Mesendoderm (in vitro differentiated cells): ENCODE measurements at regions not wholly inside any gene's neighbourhood (a gene's known extent, or its start where the extent isn't known, plus 50 kb on each side); places are given as distances from the start of the nearest gene placed in this dataset.

Source experiments
- DNase-seq: peaks from one replicate; pipeline ENCODE4 v3.0.0; 2013
- H2AK5ac ChIP-seq: 2 replicates; pipeline ENCODE4 v1.6.1; 2013; ENCODE audit warnings: low read length, inconsistent platforms
- H2BK120ac ChIP-seq: 2 replicates; pipeline ENCODE4 v1.6.1; 2013; ENCODE audit warnings: low read depth, mild to moderate bottlenecking, low read length, moderate library complexity, mixed read lengths
- H2BK15ac ChIP-seq: replicated peaks from 2 replicates; pipeline ENCODE4 v1.6.1; 2013; ENCODE audit warnings: low read depth, mild to moderate bottlenecking, moderate library complexity
- H2BK5ac ChIP-seq: 2 replicates; pipeline ENCODE4 v1.6.1; 2013; ENCODE audit warnings: low read length, inconsistent platforms
- H3K18ac ChIP-seq: 2 replicates; pipeline ENCODE4 v1.6.1; 2013; ENCODE audit warnings: mild to moderate bottlenecking, low read length, mixed read lengths
- H3K23ac ChIP-seq: one replicate; pipeline ENCODE4 v1.6.1; 2013; ENCODE audit warnings: low read length
- H3K27ac ChIP-seq: 2 replicates; pipeline ENCODE4 v1.5.1; 2013; ENCODE audit warnings: low read depth, mild to moderate bottlenecking, inconsistent platforms, low read length, moderate library complexity
- H3K27me3 ChIP-seq: 2 replicates; pipeline ENCODE4 v1.6.1; 2013; ENCODE audit warnings: low read length, control low read depth, mild to moderate bottlenecking, inconsistent platforms; ENCODE audit not compliant: insufficient read depth, poor library complexity
- H3K36me3 ChIP-seq: 2 replicates; pipeline ENCODE4 v1.6.1; 2013; ENCODE audit warnings: low read length, inconsistent platforms; ENCODE audit not compliant: control insufficient read depth, insufficient read depth
- H3K4ac ChIP-seq: one replicate; pipeline ENCODE4 v1.6.1; 2013; ENCODE audit warnings: low read depth, mild to moderate bottlenecking, low read length, moderate library complexity
- H3K4me1 ChIP-seq: 2 replicates; pipeline ENCODE4 v1.6.1; 2013; ENCODE audit warnings: low read depth, low read length, inconsistent platforms; ENCODE audit not compliant: control insufficient read depth
- H3K4me2 ChIP-seq: 2 replicates; pipeline ENCODE4 v1.6.1; 2013; ENCODE audit warnings: low read length
- H3K4me3 ChIP-seq: 2 replicates; pipeline ENCODE4 v1.5.1; 2013; ENCODE audit warnings: mild to moderate bottlenecking, low read length
- H3K56ac ChIP-seq: one replicate; pipeline ENCODE4 v1.6.1; 2013; ENCODE audit warnings: low read length
- H3K79me1 ChIP-seq: 2 replicates; pipeline ENCODE4 v1.6.1; 2013; ENCODE audit warnings: low read length, inconsistent platforms
- H3K79me2 ChIP-seq: 2 replicates; pipeline ENCODE4 v1.6.1; 2013; ENCODE audit warnings: mild to moderate bottlenecking, low read length; ENCODE audit not compliant: control insufficient read depth, insufficient read depth
- H3K9ac ChIP-seq: 2 replicates; pipeline ENCODE4 v1.6.1; 2013; ENCODE audit warnings: low read length, inconsistent platforms
- H4K5ac ChIP-seq: one replicate; pipeline ENCODE4 v1.6.1; 2013; ENCODE audit warnings: low read length
- H4K8ac ChIP-seq: one replicate; pipeline ENCODE4 v1.6.1; 2013; ENCODE audit warnings: low read depth, mild to moderate bottlenecking, control low read depth, low read length, moderate library complexity
- WGBS: extraction: QIAGEN DNeasy Blood & Tissue Kit; methylation state at CpG from one replicate; pipeline ENCODE4 v1.1.7; 2013; ENCODE audit warnings: low lambda C conversion rate, missing lambda C conversion rate; ENCODE audit not compliant: insufficient coverage; ENCODE audit errors: extremely low coverage; 5-methylcytosine and 5-hydroxymethylcytosine counted together

DNA sequence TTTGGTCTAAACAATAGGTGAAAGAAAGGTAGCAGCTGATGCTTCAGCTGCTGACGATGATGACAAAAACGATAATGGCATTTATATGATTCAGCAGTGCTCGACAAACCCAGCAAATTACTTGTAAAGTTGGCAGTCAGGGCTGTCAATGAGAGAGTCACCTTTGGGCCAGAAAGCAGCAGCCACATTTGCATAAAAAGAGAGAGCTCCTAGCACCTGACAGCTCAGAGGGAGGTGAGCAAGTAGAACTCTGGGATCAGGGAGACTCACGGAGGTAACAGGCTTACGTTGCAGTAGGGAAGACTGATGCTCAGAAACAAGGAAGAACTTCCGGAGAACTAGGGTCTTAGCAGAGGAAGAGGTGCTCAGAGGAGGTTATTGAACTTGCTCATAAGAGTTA is 291.9 kb upstream of the ZFHX3 start:
- H3K18ac ChIP-seq: no peak overlapping the region
- no peak overlapping the region for H3K23ac ChIP-seq
- H3K4me3 ChIP-seq: no peak overlapping the region
- no peak overlapping the region for H2BK5ac ChIP-seq
- H3K27me3 ChIP-seq: no peaks in the 10 kb centered on the region
- H3K4me1 ChIP-seq: no peaks in the 10 kb centered on the region
- no peak overlapping the region for H3K27ac ChIP-seq
- H3K36me3 ChIP-seq: no peaks in the 10 kb centered on the region
- H3K4ac ChIP-seq: no peak overlapping the region
- no peak overlapping the region for H3K4me2 ChIP-seq
- no CpG with 5 or more reads among the region's 6 CpGs for WGBS
- DNase-seq: no peak
- no peak overlapping the region for H3K9ac ChIP-seq
- H3K79me1 ChIP-seq: no peaks in the 10 kb centered on the region
- H4K5ac ChIP-seq: no peak overlapping the region
- H2BK15ac ChIP-seq: no peak overlapping the region
- no peak overlapping the region for H3K56ac ChIP-seq
- no peak overlapping the region for H2BK120ac ChIP-seq
- no peak overlapping the region for H2AK5ac ChIP-seq
- no peaks in the 10 kb centered on the region for H3K79me2 ChIP-seq
- H4K8ac ChIP-seq: no peak overlapping the region

DNA sequence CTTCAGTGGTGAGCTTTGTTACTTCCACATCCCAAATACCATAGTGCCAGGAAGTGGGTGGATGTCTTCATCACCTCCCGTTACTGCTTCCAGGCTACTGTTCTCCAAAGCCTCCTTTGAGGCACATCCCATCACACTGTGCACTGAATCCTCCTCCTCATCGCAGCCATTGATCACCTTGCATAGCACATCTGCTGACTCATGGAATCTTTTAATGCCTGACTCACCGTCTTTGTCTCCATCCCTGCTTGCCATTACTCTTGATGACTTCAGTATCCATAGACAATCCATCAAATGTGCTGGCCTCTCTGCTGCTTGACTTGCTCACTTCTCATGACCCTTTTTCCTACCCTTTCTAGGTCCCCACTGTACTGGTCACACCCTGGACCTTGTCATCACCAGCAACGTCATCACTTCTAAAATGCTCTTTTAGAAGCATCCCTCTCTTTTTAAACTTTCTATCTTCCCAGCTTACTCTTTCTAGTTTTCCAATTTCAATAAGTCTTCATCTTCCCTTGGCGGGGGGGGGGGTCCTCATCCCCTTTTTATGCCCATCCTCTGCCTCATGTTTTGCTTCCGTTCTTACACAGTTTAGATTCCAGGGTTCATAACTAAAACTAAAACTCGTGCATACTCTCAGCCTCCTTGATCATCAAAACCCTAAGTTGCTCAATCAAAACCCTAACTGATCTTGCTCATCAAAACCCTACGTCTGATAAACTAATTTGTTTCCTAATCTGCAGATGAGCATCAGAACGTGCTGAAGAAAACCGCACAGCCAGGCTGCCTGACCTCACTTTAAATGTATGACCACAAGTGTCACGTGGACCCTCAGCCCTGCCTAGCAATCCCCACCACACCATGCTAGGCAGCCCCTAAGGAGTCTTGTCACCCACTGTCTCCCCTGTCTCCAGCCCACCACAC is 289.7 kb upstream of the ZFHX3 start:
- Histone ChIP-seq H3K79me2 (no peaks in the 10 kb centered on the region), H4K8ac (no peak overlapping the region), H2AK5ac (peak overlapping the region; percentile 6), H2BK5ac (no peak overlapping the region), H3K9ac (no peak overlapping the region), H2BK15ac (no peak overlapping the region), H2BK120ac (no peak overlapping the region), H3K23ac (no peak overlapping the region), H3K4me1 (no peaks in the 10 kb centered on the region), H3K4me3 (no peak overlapping the region), H3K27me3 (no peaks in the 10 kb centered on the region), H3K18ac (no peak overlapping the region), H3K79me1 (no peaks in the 10 kb centered on the region), H3K36me3 (no peaks in the 10 kb centered on the region), H3K27ac (no peak overlapping the region), H3K4ac (no peak overlapping the region), H3K56ac (no peak overlapping the region), H4K5ac (no peak overlapping the region), H3K4me2 (no peak overlapping the region)
- DNase-seq: no peak
- WGBS: no CpG with 5 or more reads among the region's 11 CpGs

DNA sequence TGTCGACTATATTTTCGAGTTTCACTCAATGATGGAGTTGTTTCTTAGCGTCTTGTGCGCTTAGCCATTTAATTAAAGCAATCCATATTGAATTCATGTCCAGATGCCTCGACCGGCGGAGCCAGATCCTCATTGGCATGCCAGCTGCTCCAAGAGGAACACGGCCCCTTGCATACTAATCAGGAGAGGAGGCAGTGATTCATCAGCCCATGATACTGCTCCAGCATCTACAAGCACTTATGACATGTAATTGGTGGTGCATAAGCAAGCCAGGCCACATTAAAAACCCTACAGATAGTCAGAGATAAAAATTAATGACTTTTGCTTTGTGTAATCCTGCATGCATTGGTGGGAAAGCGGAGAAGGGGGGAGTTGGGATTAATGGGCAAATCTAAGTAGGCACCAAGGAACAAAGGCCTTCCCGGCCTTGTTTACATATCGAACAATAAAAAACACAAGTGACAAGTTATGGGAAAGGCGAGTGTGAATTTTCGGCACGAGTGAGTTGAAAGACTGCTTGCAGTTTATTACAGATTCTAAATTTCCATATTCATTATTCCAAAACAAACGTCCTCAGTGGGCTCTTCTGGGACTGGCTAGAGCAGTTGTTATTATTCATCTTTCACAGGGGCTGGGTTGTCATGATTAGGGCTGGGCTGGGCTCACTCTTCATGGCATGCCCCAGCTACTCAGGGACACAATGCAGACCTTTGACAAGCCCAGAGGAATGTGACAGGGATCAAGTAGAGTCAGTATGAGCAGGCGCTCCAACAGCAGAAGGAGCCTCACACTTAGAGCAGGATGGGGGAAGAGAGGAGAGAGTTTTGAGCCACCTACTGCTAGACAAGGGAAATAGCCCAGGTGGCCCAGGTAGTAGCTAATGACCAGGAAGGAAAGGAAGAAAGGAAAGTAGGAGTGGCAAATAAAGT is 281.7 kb upstream of the ZFHX3 start:
- Histone ChIP-seq H2BK15ac (no peak overlapping the region), H3K4me2 (no peak overlapping the region), H4K8ac (no peak overlapping the region), H3K4me1 (no peaks in the 10 kb centered on the region), H2BK5ac (no peak overlapping the region), H3K27me3 (no peaks in the 10 kb centered on the region), H3K23ac (no peak overlapping the region), H3K27ac (no peak overlapping the region), H3K79me2 (no peaks in the 10 kb centered on the region), H2AK5ac (no peak overlapping the region), H3K18ac (no peak overlapping the region), H3K9ac (no peak overlapping the region), H2BK120ac (no peak overlapping the region), H3K36me3 (no peaks in the 10 kb centered on the region), H3K4ac (no peak overlapping the region), H3K79me1 (no peaks in the 10 kb centered on the region), H3K4me3 (no peak overlapping the region), H4K5ac (no peak overlapping the region), H3K56ac (no peak overlapping the region)
- peak; percentile 85 for DNase-seq
- WGBS: no CpG with 5 or more reads among the region's 16 CpGs

DNA sequence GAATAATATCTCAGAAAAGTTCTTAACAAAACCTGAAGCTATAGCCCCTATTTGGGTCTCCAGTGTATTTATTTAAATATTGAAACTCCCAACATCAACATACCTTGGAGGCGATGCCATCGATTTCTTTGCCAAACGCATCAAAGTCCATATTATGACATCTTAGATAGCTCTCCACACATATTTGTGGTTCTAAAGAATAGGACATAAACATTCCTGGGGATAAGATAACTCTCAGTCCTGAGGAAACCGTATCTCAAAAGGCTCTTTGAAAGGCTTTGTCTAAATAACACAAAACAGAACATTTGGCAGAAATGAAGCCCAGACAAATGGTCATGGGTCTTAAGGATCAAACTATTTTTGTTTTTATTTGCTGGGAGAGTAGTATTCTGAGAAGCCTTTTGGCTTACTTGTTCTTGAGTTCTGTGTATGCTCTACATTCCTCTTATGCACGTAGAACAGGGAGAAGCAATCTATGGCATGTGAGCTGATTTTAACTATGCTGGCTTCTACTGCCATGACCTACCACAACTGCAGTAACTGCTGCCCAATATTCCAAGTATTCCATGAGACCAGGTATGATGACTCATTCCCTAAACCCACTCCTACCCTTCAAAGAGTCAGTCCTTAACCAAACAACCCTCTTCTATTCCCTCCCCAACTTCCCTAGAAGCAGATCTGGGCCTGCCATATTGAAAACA is 279.0 kb upstream of the ZFHX3 start:
- Histone ChIP-seq H4K5ac (no peak overlapping the region), H2BK15ac (no peak overlapping the region), H2BK120ac (no peak overlapping the region), H3K9ac (no peak overlapping the region), H3K18ac (no peak overlapping the region), H3K79me2 (no peaks in the 10 kb centered on the region), H2BK5ac (no peak overlapping the region), H3K27me3 (no peaks in the 10 kb centered on the region), H2AK5ac (no peak overlapping the region), H3K56ac (no peak overlapping the region), H4K8ac (no peak overlapping the region), H3K4ac (no peak overlapping the region), H3K23ac (no peak overlapping the region), H3K79me1 (no peaks in the 10 kb centered on the region), H3K36me3 (no peaks in the 10 kb centered on the region), H3K4me3 (no peak overlapping the region), H3K4me1 (no peaks in the 10 kb centered on the region), H3K4me2 (no peak overlapping the region), H3K27ac (no peak overlapping the region)
- no peak for DNase-seq
- no CpG with 5 or more reads among the region's 5 CpGs for WGBS

DNA sequence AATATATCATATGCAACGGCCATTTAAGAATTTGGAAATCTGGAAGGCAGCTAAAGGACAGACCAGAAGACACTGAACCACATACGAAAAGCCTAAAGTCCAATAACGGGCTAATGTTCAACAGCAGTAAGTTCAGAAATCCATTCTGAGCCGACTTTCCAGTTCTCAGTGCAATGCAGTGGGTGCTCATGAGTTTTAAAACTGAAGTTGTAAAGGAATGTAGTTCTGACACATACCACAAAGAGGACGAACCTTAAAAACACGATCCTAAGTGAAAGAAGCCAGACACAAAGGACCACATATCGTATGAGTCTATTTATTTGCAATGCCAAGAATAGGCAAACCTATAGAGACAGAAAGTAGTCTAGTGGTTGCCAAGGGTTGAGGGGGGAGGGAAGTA is 278.3 kb upstream of the ZFHX3 start:
- H3K56ac ChIP-seq: no peak overlapping the region
- H2BK5ac ChIP-seq: no peak overlapping the region
- no peaks in the 10 kb centered on the region for H3K79me1 ChIP-seq
- no peaks in the 10 kb centered on the region for H3K79me2 ChIP-seq
- no peak overlapping the region for H3K9ac ChIP-seq
- no CpG with 5 or more reads among the region's 7 CpGs for WGBS
- H3K4me3 ChIP-seq: no peak overlapping the region
- H3K4ac ChIP-seq: no peak overlapping the region
- no peak overlapping the region for H4K5ac ChIP-seq
- no peak overlapping the region for H3K23ac ChIP-seq
- H3K27ac ChIP-seq: no peak overlapping the region
- no peaks in the 10 kb centered on the region for H3K36me3 ChIP-seq
- H3K27me3 ChIP-seq: no peaks in the 10 kb centered on the region
- no peak overlapping the region for H2BK15ac ChIP-seq
- no peak overlapping the region for H2AK5ac ChIP-seq
- H3K4me2 ChIP-seq: no peak overlapping the region
- H2BK120ac ChIP-seq: no peak overlapping the region
- DNase-seq: no peak
- H3K4me1 ChIP-seq: no peaks in the 10 kb centered on the region
- no peak overlapping the region for H4K8ac ChIP-seq
- no peak overlapping the region for H3K18ac ChIP-seq
